DOHH2 (cell line): ENCODE measurements at regions not wholly inside any gene's neighbourhood (a gene's known extent, or its start where the extent isn't known, plus 50 kb on each side); places are given as distances from the start of the nearest gene placed in this dataset.

Experiments used
- H3F3A ChIP-seq: fragments of 200-600 bp; sonication (generic), shearing (Covaris generic); 2 replicates; pipeline ENCODE4 v1.6.0; 2016; ENCODE audit warnings: antibody characterized with exemption, mild to moderate bottlenecking; ENCODE audit not compliant: control insufficient read depth, insufficient read depth
- H3K27ac ChIP-seq: fragments of 200-600 bp; sonication (generic); 2 replicates; pipeline ENCODE4 v1.5.1; 2014; ENCODE audit warnings: low read depth, mild to moderate bottlenecking, low read length, moderate library complexity
- H3K27me3 ChIP-seq: fragments of 200-600 bp; sonication (generic); 2 replicates; pipeline ENCODE4 v1.6.1; 2014; ENCODE audit warnings: mild to moderate bottlenecking, low read length, mixed read lengths; ENCODE audit not compliant: control insufficient read depth
- H3K36me3 ChIP-seq: fragments of 200-600 bp; sonication (generic); 2 replicates; pipeline ENCODE4 v1.6.1; 2014; ENCODE audit warnings: mild to moderate bottlenecking, low read length, moderate library complexity, mixed read lengths; ENCODE audit not compliant: control insufficient read depth
- H3K4me1 ChIP-seq: fragments of 200-600 bp; sonication (generic); 2 replicates; pipeline ENCODE4 v1.6.1; 2014; ENCODE audit warnings: mild to moderate bottlenecking, low read length, mixed read lengths; ENCODE audit not compliant: control insufficient read depth
- H3K4me2 ChIP-seq: fragments of 200-600 bp; sonication (generic); 2 replicates; pipeline ENCODE4 v1.6.0; 2014; ENCODE audit warnings: mild to moderate bottlenecking, low read length, moderate library complexity
- H3K4me3 ChIP-seq: fragments of 200-600 bp; sonication (generic); 2 replicates; pipeline ENCODE4 v1.5.1; 2014; ENCODE audit warnings: mild to moderate bottlenecking, low read length, mixed read lengths
- H3K79me2 ChIP-seq: fragments of 200-600 bp; sonication (generic); 2 replicates; pipeline ENCODE4 v1.6.1; 2014; ENCODE audit warnings: mild to moderate bottlenecking, low read length, mixed read lengths; ENCODE audit not compliant: control insufficient read depth
- H3K9me2 ChIP-seq: fragments of 200-600 bp; sonication (generic); replicated peaks from 2 replicates; pipeline ENCODE4 v1.6.1; 2014; ENCODE audit warnings: mild to moderate bottlenecking, low read length, mixed read lengths; ENCODE audit not compliant: control insufficient read depth
- H3K9me3 ChIP-seq: fragments of 200-600 bp; sonication (generic); 2 replicates; pipeline ENCODE4 v1.6.1; 2014; ENCODE audit warnings: antibody characterized with exemption, low read length, mixed read lengths; ENCODE audit not compliant: control insufficient read depth, insufficient read depth
- H4K20me1 ChIP-seq: fragments of 200-600 bp; sonication (generic); 2 replicates; pipeline ENCODE4 v1.6.0; 2014; ENCODE audit warnings: low read depth, mild to moderate bottlenecking, antibody characterized with exemption, low read length, moderate library complexity; ENCODE audit not compliant: control insufficient read depth, insufficient read depth
- CTCF ChIP-seq: fragments of 200-600 bp; sonication (generic); IDR thresholded peaks from one replicate; pipeline ENCODE4 v1.5.1; 2014; ENCODE audit warnings: antibody characterized with exemption, mild to moderate bottlenecking, low read depth, low read length; ENCODE audit not compliant: poor library complexity, severe bottlenecking
- EZH2phosphoT487 ChIP-seq: fragments of 200-600 bp; sonication (generic); IDR thresholded peaks from 2 replicates; pipeline ENCODE4 v1.6.1; 2017; ENCODE audit warnings: borderline replicate concordance, mild to moderate bottlenecking, antibody characterized with exemption, low read length, moderate library complexity, mixed read lengths

DNA sequence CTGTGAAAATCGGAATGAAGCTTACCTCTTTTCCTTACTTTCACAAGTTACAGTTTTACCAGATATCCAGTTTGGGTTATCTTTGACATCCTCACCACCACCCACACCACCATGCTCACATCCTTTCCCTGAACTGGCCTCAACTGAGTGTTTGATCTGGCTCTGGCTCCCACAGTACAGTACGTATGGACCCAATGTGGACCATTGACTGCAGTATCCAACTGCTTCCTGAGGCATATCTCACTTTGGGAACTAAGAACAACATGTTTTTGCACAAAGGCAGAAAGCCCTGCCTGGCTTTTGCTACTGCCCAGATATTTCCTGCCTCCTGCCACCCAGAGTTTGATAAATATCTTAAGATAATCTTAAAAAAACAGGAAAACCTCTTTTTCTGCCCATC lies 1232.0 kb upstream of the CDH18 start:
- H3K79me2 ChIP-seq = no peaks in the 10 kb centered on the region
- H3K9me3 ChIP-seq = no peaks in the 10 kb centered on the region
- H3K4me3 ChIP-seq = no peak overlapping the region
- H3K4me2 ChIP-seq = no peak overlapping the region
- H3K27me3 ChIP-seq = no peaks in the 10 kb centered on the region
- H3K9me2 ChIP-seq = no peaks in the 10 kb centered on the region
- H3K4me1 ChIP-seq = no peaks in the 10 kb centered on the region
- H4K20me1 ChIP-seq = no peaks in the 10 kb centered on the region
- no peak overlapping the region for H3K27ac ChIP-seq
- no peaks in the 10 kb centered on the region for H3K36me3 ChIP-seq
- TF ChIP-seq CTCF = no peak
- TF ChIP-seq EZH2phosphoT487 = no peak
- H3F3A ChIP-seq = no peaks in the 10 kb centered on the region

- no peaks in the 10 kb centered on the region for H4K20me1 ChIP-seq
- H3K9me2 ChIP-seq = no peaks in the 10 kb centered on the region
- no peak overlapping the region for H3K4me3 ChIP-seq
- H3K79me2 ChIP-seq = no peaks in the 10 kb centered on the region
- H3K36me3 ChIP-seq = no peaks in the 10 kb centered on the region
- H3K27me3 ChIP-seq = no peaks in the 10 kb centered on the region
- no peaks in the 10 kb centered on the region for H3F3A ChIP-seq
- TF ChIP-seq EZH2phosphoT487 (no peak), CTCF (no peak)
- no peak overlapping the region for H3K4me2 ChIP-seq
- H3K4me1 ChIP-seq = no peaks in the 10 kb centered on the region
- H3K9me3 ChIP-seq = no peaks in the 10 kb centered on the region
- no peak overlapping the region for H3K27ac ChIP-seq
These were observed 1231.3 kb upstream of the CDH18 start for GRCh38 chr5:21219251-21219650.

- no peaks in the 10 kb centered on the region for H3K79me2 ChIP-seq
- H3K9me3 ChIP-seq = no peaks in the 10 kb centered on the region
- H3K4me3 ChIP-seq = no peak overlapping the region
- H3F3A ChIP-seq = no peaks in the 10 kb centered on the region
- no peaks in the 10 kb centered on the region for H3K36me3 ChIP-seq
- H3K9me2 ChIP-seq = no peaks in the 10 kb centered on the region
- no peaks in the 10 kb centered on the region for H3K4me1 ChIP-seq
- TF ChIP-seq EZH2phosphoT487 = no peak
- TF ChIP-seq CTCF = no peak
- no peaks in the 10 kb centered on the region for H3K27me3 ChIP-seq
- H3K4me2 ChIP-seq = no peak overlapping the region
- no peaks in the 10 kb centered on the region for H4K20me1 ChIP-seq
- no peak overlapping the region for H3K27ac ChIP-seq
These were observed 1224.0 kb upstream of the CDH18 start for GRCh38 chr5:21212026-21212425.

DNA sequence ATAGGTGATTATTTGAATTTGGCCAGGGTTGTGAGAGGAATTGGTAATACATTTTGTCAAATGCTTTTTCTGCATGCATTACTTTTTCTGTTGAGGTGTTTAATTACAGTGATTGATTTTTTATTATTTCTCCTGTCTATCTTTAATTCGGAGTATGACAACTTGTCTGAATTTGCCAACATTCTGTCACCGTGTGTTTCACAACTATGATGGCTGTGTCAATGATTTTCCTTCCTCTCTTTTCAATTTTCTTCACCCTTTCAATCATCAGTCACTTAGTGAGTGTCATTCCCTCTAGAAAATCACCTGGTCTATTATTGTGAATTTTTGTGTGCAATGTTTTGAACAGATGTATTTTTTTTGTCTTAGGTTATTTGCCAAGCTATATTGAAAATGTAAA lies 1221.4 kb upstream of the CDH18 start:
- Histone ChIP-seq H3K79me2 (no peaks in the 10 kb centered on the region), H3F3A (no peaks in the 10 kb centered on the region), H3K4me1 (no peaks in the 10 kb centered on the region), H3K36me3 (no peaks in the 10 kb centered on the region), H3K4me3 (no peak overlapping the region), H3K27me3 (no peaks in the 10 kb centered on the region), H3K9me3 (no peaks in the 10 kb centered on the region), H3K27ac (no peak overlapping the region), H3K4me2 (no peak overlapping the region), H3K9me2 (no peaks in the 10 kb centered on the region), H4K20me1 (no peaks in the 10 kb centered on the region)
- TF ChIP-seq EZH2phosphoT487 = no peak
- no peak for TF ChIP-seq CTCF
